Stimulated activated CD8-positive, alpha-beta memory T cell treated with anti-CD3 and anti-CD28 coated beads, Interleukin-2, amount 100 ng/mL, for 48 hours (primary cell): ENCODE measurements at regions not wholly inside any gene's neighbourhood (a gene's known extent, or its start where the extent isn't known, plus 50 kb on each side); places are given as distances from the start of the nearest gene placed in this dataset.
"Not testable (repeated sequence)": the region's sequence is repeated elsewhere in the genome, so short reads cannot be mapped to it uniquely, and the experiment has no call there.

Source experiments
- DNase-seq, 2 donors: peaks; one replicate each; pipeline ENCODE4 v3.0.0-alpha.2; 2020; ENCODE audit warnings: low read depth in 2 of 2

- DNase-seq, result no peak
These were observed 911.7 kb upstream of the NDST4 start for GRCh38 chr4:116024954-116025708.

GRCh38 chr4:116023049-116023448 lies 909.6 kb upstream of the NDST4 start:
- DNase-seq, result no peak

- no peak for DNase-seq
These were observed 906.8 kb upstream of the NDST4 start for GRCh38 chr4:116020141-116020722.

GRCh38 chr4:116018831-116019230 lies 905.4 kb upstream of the NDST4 start:
- no peak for DNase-seq

- DNase-seq, result no peak
These were observed 902.8 kb upstream of the NDST4 start for GRCh38 chr4:116016201-116016600.

- no peak for DNase-seq
These were observed 902.1 kb upstream of the NDST4 start for GRCh38 chr4:116015549-116015948.

- no peak for DNase-seq
These were observed 901.6 kb upstream of the NDST4 start for GRCh38 chr4:116015062-116015461.

GRCh38 chr4:116010923-116011322 lies 897.5 kb upstream of the NDST4 start:
- no peak for DNase-seq

- no peak for DNase-seq
These were observed 892.3 kb upstream of the NDST4 start for GRCh38 chr4:116005806-116006088.

GRCh38 chr4:116005037-116005805 lies 891.8 kb upstream of the NDST4 start:
- no peak for DNase-seq

GRCh38 chr4:116001291-116001690 lies 887.9 kb upstream of the NDST4 start:
- no peak for DNase-seq

GRCh38 chr4:115986573-115986972 lies 873.2 kb upstream of the NDST4 start:
- no peak for DNase-seq

- DNase-seq, result not testable (repeated sequence)
These were observed 862.1 kb upstream of the NDST4 start for GRCh38 chr4:115975421-115976001.

- no peak for DNase-seq
These were observed 860.3 kb upstream of the NDST4 start for GRCh38 chr4:115973768-115974167.

- DNase-seq, result no peak
These were observed 859.5 kb upstream of the NDST4 start for GRCh38 chr4:115972967-115973366.

GRCh38 chr4:115970859-115971258 lies 857.4 kb upstream of the NDST4 start:
- DNase-seq, result no peak

GRCh38 chr4:115969756-115970155 lies 856.3 kb upstream of the NDST4 start:
- no peak for DNase-seq

- no peak for DNase-seq
These were observed 852.2 kb upstream of the NDST4 start for GRCh38 chr4:115965588-115965987.

GRCh38 chr4:115956054-115956796 lies 842.8 kb upstream of the NDST4 start:
- not testable (repeated sequence) for DNase-seq

- no peak for DNase-seq
These were observed 837.4 kb upstream of the NDST4 start for GRCh38 chr4:115950806-115951205.

GRCh38 chr4:115949974-115950743 lies 836.7 kb upstream of the NDST4 start:
- not testable (repeated sequence) for DNase-seq
